Retina (tissue), 1 donor: ENCODE measurements at regions not wholly inside any gene's neighbourhood (a gene's known extent, or its start where the extent isn't known, plus 50 kb on each side); places are given as distances from the start of the nearest gene placed in this dataset.
A peak's percentile ranks its signal among the peaks of the same experiment; 100 is the strongest.

ENCODE experiments used
- DNase-seq: peaks from one replicate; pipeline ENCODE4 v3.0.0-alpha.2; 2016

DNA sequence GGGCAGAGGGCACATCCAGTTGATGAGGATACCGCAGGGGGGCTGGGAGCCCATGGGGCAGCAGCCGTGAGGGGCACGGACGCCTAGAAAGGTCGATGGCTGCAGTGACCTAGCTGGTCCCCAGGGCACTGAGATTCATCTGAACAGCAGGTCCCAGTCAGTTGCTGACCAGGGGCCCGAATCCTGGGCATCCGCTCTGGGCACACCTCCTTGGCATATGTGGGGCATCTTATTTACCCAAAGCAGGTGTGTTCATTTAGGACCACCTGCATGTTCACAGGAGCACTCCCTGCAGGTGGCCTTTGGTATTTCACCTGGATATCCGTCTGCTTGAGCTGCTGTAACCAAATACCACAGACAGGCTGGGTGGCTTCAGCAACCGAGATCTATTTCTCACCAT lies 72.0 kb upstream of the ODC1 start:
- DNase-seq = no peak

DNA sequence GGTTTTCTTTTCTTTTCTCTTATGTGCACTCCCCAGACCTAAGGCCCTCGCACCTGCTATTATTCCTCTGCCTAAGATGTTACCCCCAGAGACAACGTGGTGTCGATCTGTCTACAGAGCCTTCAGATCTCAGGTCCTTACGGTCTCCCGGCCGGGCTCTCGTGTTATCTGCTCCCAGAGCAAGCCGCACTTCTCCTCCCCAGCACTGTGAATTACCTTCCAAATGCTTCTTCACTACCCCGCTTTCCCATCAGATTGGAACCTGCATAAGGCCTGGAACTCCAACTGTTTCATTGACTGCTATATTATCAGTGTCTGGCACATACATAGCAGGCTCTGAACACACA lies 71.2 kb upstream of the ODC1 start:
- DNase-seq = no peak

DNA sequence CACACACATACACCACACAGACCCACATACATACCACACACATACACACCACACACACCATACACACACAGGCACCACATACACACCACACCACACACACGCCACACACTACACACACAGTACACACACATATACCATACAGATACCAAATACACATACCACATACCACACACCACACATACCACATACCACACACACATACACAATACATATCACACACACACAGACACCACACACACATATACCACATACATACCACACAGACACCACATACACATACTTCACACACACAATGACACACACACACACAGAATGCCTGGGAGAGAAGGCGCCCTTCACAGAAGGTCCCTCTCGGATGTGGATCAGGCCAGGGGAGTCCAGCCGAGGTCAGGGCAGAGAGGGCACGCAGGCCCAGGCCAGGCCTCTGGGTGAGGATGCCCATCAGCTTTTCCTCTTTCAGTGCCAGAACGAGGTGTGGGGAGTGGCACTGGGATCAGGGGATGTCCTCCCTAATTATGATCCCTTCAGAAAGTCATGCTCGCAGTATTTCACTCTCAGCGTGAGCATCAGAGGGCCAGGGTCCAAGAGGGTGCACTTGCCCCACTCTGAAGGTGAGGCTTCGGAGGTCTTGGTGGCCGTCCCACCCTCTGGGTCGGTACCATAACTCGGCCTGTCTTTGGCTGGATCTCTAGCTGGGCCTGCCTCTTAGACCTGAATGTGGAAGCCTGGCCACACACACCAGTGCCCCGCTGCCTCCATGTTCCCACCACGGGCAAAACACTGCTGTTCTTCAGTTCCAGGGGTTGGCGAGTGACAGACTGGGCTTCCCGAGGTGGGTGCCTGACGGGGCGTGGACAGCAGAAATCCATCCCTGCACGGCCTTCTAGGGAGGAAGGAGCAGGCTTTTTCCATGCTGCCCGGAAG lies 70.6 kb upstream of the ODC1 start:
- DNase-seq = no peak

DNA sequence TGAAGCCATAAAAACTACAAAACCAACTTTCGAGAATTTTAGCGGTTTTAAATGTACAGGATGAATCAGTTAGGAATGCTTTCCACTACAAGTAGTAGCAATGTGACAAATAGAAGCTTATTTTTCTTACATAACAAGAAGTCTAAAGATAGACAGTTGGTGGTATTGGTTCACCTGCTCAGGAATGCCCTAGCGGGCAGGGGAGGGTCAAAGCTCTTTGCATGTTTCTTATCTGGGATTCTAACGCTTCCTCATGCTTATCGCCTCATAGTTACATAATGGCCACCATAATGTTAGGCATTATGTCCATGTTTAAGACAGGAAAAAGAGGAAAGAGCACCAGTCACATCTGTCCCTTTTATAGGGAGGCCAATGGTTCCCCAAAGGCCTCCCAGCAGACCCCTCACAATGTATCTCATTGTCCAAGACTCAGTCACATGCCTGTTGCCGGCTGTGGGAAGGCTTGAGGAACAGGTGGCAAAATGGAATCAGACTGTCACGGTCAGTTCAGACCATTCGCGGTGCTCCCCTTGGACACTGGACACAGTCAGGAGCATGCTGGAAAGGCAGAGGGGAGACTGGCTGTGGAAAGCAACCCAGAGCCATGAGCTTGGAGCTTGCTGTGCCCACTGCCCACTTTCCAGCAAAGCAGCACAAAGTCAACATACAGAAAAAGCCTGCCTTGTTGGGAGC lies 69.4 kb upstream of the ODC1 start:
- no peak for DNase-seq

DNA sequence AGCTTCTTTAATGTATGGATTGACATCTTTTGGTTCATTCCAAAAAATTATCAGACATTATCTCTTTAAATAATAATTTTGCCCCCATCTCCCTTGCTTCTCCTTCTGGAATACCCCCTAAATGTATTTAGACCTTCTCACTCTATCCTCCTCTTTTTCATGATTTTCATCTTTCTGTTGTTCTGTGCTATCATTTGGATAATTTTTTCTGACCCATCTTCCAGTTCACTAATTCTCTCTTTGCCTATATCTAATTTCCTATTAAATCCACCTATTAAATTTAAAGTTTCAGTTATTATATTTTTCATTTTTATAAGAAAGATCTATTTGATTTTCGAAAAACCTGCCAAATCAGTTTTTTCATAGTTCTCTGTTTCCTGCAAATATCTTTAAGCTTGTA lies 67.8 kb upstream of the ODC1 start:
- no peak for DNase-seq

DNA sequence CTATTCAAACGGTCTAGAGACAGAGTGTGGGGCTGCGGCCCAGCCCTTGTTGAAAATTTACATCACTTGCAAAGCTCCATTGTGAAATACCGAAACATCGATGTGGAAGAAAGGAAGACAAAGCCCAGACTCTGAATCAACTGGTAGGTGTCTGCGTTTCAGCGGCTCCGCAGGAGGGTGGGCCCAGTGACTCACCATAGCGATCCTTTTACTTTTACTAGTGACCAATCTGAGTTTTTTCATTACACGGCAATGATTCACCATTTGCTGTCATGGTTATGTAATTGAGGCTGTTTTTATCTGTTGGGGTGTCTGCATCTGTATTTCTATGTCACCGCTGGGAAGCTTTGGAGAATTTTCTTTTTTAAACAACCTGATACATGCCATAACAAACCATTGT lies 66.6 kb upstream of the ODC1 start:
- DNase-seq = no peak

DNA sequence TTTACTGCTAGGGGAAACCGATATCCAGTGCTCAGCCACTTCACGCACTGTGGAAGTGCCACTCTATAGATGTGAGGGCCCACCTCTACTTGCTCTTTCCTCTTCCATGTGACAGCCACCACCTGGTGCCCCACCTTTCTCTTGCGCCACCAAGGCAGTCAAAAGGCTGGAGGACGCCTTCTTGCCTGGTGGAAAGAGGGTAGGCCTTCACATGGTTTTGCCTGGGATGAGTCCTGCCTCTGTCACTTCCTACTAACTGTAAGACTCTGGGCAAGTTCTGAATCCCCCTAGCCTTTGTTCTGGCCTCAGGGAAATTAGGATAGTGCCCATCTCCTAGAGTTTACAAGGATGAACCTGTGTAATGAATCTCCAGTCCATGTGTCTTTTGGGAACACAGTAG lies 66.1 kb upstream of the ODC1 start:
- no peak for DNase-seq

DNA sequence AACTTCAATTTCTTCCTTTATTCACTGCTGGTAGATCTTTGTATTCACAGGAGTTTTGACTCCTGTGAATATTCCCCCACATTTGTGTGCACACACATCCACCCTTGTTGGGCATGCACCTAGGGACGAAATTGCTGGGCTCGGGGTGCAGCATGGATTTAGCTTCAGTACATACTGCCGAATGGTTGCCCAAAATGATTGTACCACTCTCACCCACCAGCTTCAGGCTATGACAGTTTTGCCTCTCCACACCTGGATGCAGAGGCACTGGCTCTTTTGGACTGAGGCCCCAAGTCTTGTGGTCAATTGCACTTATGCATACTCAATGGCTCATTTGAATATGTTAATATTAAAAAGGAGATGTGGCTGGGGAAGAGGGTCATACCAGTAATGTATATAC lies 65.1 kb upstream of the ODC1 start:
- DNase-seq = no peak

GRCh38 chr2:10508038-10508437 lies 59.9 kb upstream of the ODC1 start:
- DNase-seq = no peak

GRCh38 chr2:10507106-10507505 lies 59.0 kb upstream of the ODC1 start:
- no peak for DNase-seq

- no peak for DNase-seq
Observed at GRCh38 chr2:10504994-10505820, 57.1 kb upstream of the ODC1 start.

GRCh38 chr2:10504370-10504993 lies 56.4 kb upstream of the ODC1 start:
- DNase-seq = no peak

GRCh38 chr2:10502803-10503107 lies 54.6 kb upstream of the ODC1 start:
- DNase-seq = no peak

DNA sequence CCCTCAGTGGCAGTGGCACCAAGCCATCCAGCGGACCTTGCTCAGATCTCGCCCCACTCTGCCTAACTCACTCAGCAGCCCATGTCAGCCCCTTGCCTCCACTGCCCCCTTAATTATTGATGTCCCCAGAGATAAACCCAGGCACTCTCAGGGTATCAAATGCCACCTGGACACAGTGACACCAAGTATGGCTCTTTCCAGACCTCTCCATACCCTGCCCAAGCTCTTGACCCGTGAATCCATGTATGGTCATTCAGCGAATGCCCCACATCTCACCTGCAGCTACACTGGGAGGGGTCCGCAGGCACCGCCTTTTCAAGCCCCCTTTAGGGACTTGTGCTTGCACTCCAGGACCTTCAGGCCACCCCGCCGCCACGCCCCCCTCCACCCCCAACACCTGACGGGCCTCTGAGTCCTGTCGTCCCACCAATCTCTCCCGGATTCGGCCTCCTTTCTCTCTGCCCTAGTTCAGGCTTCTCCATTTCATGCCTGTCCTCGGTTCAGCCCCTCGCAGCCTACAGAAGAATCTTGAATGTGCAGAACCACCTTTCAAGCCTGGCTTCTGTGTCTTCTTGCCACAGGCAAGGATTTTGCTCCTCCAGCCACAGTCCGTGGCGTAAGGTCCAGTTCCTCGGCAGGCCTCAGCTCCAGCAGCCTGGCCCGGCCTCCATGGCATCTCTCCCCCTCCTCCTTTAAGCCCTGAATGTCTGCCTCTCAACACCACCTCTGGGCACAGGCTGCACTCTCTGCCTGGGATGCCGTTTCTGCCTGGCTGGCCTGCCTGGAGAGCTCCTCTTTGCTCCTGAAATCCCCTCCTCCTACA lies 54.1 kb upstream of the ODC1 start:
- DNase-seq = no peak

DNA sequence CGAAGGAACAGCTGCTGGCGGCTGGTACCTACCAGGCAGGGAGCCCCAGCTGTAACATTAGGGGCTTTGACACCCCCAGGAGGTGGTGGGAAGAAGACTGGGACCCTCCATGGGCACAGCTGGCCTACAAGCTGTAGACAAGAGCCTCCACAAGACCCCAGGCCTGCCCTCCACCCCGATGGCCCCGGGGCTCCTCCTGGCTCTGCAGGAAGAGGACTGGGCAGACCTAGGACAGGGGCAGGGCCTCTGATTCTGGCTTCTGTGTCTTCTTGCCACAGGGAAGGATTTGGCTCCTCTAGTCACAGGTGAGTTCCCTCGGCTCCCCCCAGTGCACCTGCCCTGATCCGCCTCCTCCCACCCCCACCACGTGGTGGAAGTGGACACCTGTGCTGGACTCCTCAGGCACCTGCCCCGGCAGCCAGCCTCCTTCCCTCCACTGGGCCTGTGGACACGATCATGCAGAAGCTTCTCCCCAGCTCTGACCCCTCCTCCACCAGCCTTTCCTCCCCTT lies 53.4 kb upstream of the ODC1 start:
- no peak for DNase-seq

- DNase-seq = no peak
Observed at GRCh38 chr2:10500601-10501361, 52.7 kb upstream of the ODC1 start.

GRCh38 chr2:10499911-10500521 lies 51.9 kb upstream of the ODC1 start:
- DNase-seq = peak; percentile 38

DNA sequence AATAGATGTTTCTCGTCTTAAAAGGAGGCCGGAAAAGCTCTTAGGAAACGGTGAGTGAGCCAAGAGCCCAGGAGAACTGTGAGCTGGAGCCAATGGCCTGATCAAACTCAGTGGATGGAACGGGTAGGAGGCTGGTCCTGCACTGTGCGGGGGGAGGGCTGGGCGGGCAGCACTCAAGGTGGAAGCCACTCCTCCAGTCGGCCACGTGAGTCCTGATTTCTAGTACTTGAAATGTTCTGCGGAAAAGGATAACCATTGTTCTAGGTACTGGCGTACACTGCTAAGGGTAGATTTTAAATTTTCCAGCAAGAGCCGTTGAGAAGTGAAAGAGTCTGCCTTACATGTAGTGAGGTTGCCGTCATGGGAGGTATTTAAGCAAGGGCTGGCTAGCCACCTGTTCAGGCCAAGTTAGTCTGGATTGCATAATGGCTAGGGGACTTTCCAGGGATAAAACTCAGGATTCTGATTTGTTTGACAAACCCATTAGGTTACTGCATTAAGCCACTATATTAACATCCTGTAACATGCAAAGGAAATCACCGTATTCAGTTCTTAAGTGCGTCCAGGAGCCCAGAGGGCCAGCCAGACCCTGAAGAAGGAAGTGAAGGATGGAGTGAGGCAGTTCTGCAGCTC lies 51.3 kb upstream of the ODC1 start:
- no peak for DNase-seq

- DNase-seq = no peak
Observed at GRCh38 chr2:10498525-10499274, 50.6 kb upstream of the ODC1 start.
